H1 (cell line): ENCODE measurements at regions not wholly inside any gene's neighbourhood (a gene's known extent, or its start where the extent isn't known, plus 50 kb on each side); places are given as distances from the start of the nearest gene placed in this dataset.

Experiments
- CTCF ChIA-PET: fragments of 300-600 bp; sonication (Branson Sonifier 250); formaldehyde crosslinking; loops from one replicate; lab custom pipeline; 2021; ENCODE audit not compliant: partially characterized antibody; lab: Charles Lee
- POLR2A ChIA-PET: fragments of 300-600 bp; sonication (Branson Sonifier 250); formaldehyde crosslinking; loops from one replicate; lab custom pipeline; 2021; ENCODE audit warnings: inconsistent platforms; ENCODE audit not compliant: partially characterized antibody; lab: Charles Lee
- DNase-seq, 2 experiments: peaks; one replicate each; pipeline versions ENCODE4 v3.0.0 to v3.0.0-alpha.2; 2010 to 2022; ENCODE audit warnings: low spot score in 2 of 2, low read depth in 1 of 2, mixed read lengths in 1 of 2
- FAIRE-seq: peaks from 2 replicates; lab custom pipeline; 2011; peaks lifted over from hg19 to GRCh38; lab: Jason Lieb, UNC
- H2AFZ ChIP-seq: 2 replicates; pipeline ENCODE4 v1.8.1; 2012; ENCODE audit warnings: low read length, inconsistent platforms
- H2AK5ac ChIP-seq: 2 replicates; pipeline ENCODE4 v1.6.1; 2013; ENCODE audit warnings: low read depth, low read length
- H2BK120ac ChIP-seq: replicated peaks from 2 replicates; pipeline ENCODE3; 2013; ENCODE audit warnings: low read depth, low read length, inconsistent platforms
- H2BK12ac ChIP-seq: 2 replicates; pipeline ENCODE4 v1.6.1; 2013; ENCODE audit warnings: low read depth, low read length
- H2BK15ac ChIP-seq: 2 replicates; pipeline ENCODE4 v1.6.1; 2013; ENCODE audit warnings: low read length
- H2BK20ac ChIP-seq: 2 replicates; pipeline ENCODE4 v1.6.1; 2013; ENCODE audit warnings: low read length
- H2BK5ac ChIP-seq: 2 replicates; pipeline ENCODE4 v1.6.1; 2013; ENCODE audit warnings: low read depth, low read length
- H3K14ac ChIP-seq: 2 replicates; pipeline ENCODE4 v1.6.1; 2013; ENCODE audit warnings: inconsistent platforms; ENCODE audit not compliant: insufficient read length
- H3K18ac ChIP-seq: 2 replicates; pipeline ENCODE4 v1.6.1; 2013; ENCODE audit warnings: low read length; ENCODE audit errors: extremely low read depth
- H3K23ac ChIP-seq: 2 replicates; pipeline ENCODE4 v1.6.1; 2013; ENCODE audit warnings: inconsistent platforms; ENCODE audit not compliant: insufficient read length
- H3K23me2 ChIP-seq: 2 replicates; pipeline ENCODE4 v1.6.1; 2013; ENCODE audit warnings: low read depth, low read length
- H3K27ac ChIP-seq: 2 replicates; pipeline ENCODE4 v1.6.1; 2011; ENCODE audit warnings: low read depth, low read length, inconsistent platforms
- H3K27me3 ChIP-seq, 4 experiments: replicated peaks in 1 of 4; 1 replicate in 1 of 4; 2 replicates in 3 of 4; pipeline versions ENCODE4 v1.6.1 to v1.8.1; 2011 to 2013; ENCODE audit warnings: low read length in 3 of 4, mild to moderate bottlenecking in 3 of 4, inconsistent platforms in 2 of 4, mixed read lengths in 2 of 4, moderate library complexity in 1 of 4; ENCODE audit not compliant: control insufficient read depth in 3 of 4, insufficient read depth in 3 of 4; ENCODE audit errors: extremely low read depth in 1 of 4
- H3K36me3 ChIP-seq, 4 experiments: 2 replicates each; pipeline versions ENCODE4 v1.6.1 to v1.8.1; 2011 to 2013; ENCODE audit warnings: mild to moderate bottlenecking in 4 of 4, low read length in 3 of 4, moderate library complexity in 2 of 4, control low read depth in 1 of 4, inconsistent platforms in 1 of 4; ENCODE audit not compliant: insufficient read depth in 4 of 4, control insufficient read depth in 2 of 4
- H3K4ac ChIP-seq: replicated peaks from 2 replicates; pipeline ENCODE3; 2013; ENCODE audit warnings: low read length, low read depth, mixed read lengths, inconsistent platforms; ENCODE audit not compliant: insufficient read length
- H3K4me1 ChIP-seq, 4 experiments: replicated peaks in 1 of 4; 1 replicate in 1 of 4; 2 replicates in 3 of 4; pipeline versions ENCODE4 v1.6.1 to v1.8.1; 2011 to 2013; ENCODE audit warnings: low read length in 3 of 4, inconsistent platforms in 2 of 4, mixed read lengths in 1 of 4; ENCODE audit not compliant: insufficient read depth in 4 of 4, control insufficient read depth in 3 of 4
- H3K4me2 ChIP-seq, 2 experiments: 2 replicates each; pipeline versions ENCODE4 v1.6.1 to v1.8.1; 2011 to 2013; ENCODE audit warnings: low read depth in 2 of 2, low read length in 2 of 2, control low read depth in 1 of 2, inconsistent platforms in 1 of 2, mild to moderate bottlenecking in 1 of 2; ENCODE audit not compliant: insufficient read depth in 1 of 2
- H3K4me3 ChIP-seq, 4 experiments: fragments of 200-600, 300-600 bp in 1 of 4; sonication (generic), shearing (Covaris generic), sonication (Bioruptor Twin) in 1 of 4; 2 replicates each; pipeline versions ENCODE4 v1.5.1 to v1.8.1; 2011 to 2016; ENCODE audit warnings: low read length in 4 of 4, low read depth in 3 of 4, control low read depth in 2 of 4, inconsistent platforms in 2 of 4, mild to moderate bottlenecking in 2 of 4, mixed read lengths in 1 of 4, moderate library complexity in 1 of 4; ENCODE audit not compliant: insufficient read depth in 2 of 4; ENCODE audit errors: extremely low read depth in 1 of 4
- H3K56ac ChIP-seq: replicated peaks from 2 replicates; pipeline ENCODE3; 2013; ENCODE audit warnings: low read depth, mild to moderate bottlenecking, mixed read lengths, low read length, inconsistent platforms; ENCODE audit not compliant: insufficient read length
- H3K79me1 ChIP-seq: 2 replicates; pipeline ENCODE4 v1.6.1; 2013; ENCODE audit warnings: low read depth, low read length, control low read depth
- H3K79me2 ChIP-seq, 2 experiments: 2 replicates each; pipeline versions ENCODE4 v1.6.1 to v1.8.1; 2012 to 2013; ENCODE audit warnings: low read length in 2 of 2, mild to moderate bottlenecking in 2 of 2, inconsistent platforms in 1 of 2; ENCODE audit not compliant: insufficient read depth in 2 of 2, control insufficient read depth in 1 of 2
- H3K9ac ChIP-seq, 4 experiments: replicated peaks in 1 of 4; 1 replicate in 1 of 4; 2 replicates in 3 of 4; pipeline versions ENCODE4 v1.6.1 to v1.8.1; 2011 to 2013; ENCODE audit warnings: low read depth in 3 of 4, low read length in 3 of 4, control low read depth in 2 of 4, mild to moderate bottlenecking in 2 of 4, moderate library complexity in 2 of 4, inconsistent platforms in 1 of 4; ENCODE audit errors: extremely low read depth in 1 of 4
- H3K9me3 ChIP-seq, 2 experiments: 2 replicates each; pipeline versions ENCODE4 v1.6.1 to v1.8.1; 2012 to 2013; ENCODE audit warnings: mild to moderate bottlenecking in 2 of 2, moderate library complexity in 2 of 2, control low read depth in 1 of 2, inconsistent platforms in 1 of 2, low read depth in 1 of 2, low read length in 1 of 2, mixed read lengths in 1 of 2; ENCODE audit not compliant: insufficient read depth in 2 of 2
- H4K20me1 ChIP-seq, 2 experiments: replicated peaks in 1 of 2; 2 replicates each; pipeline versions ENCODE3 to v1.8.1; 2011 to 2013; ENCODE audit warnings: inconsistent platforms in 2 of 2, low read length in 2 of 2, mild to moderate bottlenecking in 1 of 2; ENCODE audit not compliant: insufficient read depth in 2 of 2, control insufficient read depth in 1 of 2
- H4K5ac ChIP-seq: 2 replicates; pipeline ENCODE4 v1.6.1; 2013; ENCODE audit warnings: low read length, low read depth, mixed read lengths, inconsistent platforms; ENCODE audit not compliant: insufficient read length
- H4K8ac ChIP-seq: 2 replicates; pipeline ENCODE4 v1.8.0; 2013; ENCODE audit warnings: mild to moderate bottlenecking, moderate library complexity, low read length, inconsistent platforms; ENCODE audit not compliant: insufficient read depth; ENCODE audit errors: extremely low read depth
- H4K91ac ChIP-seq: replicated peaks from 2 replicates; pipeline ENCODE3; 2013; ENCODE audit warnings: low read length, mixed read lengths, inconsistent platforms; ENCODE audit not compliant: insufficient read length
- CBX5 ChIP-seq: fragments of 300-800, 300-1000 bp; sonication (generic); IDR thresholded peaks from 2 replicates; pipeline ENCODE4 v1.7.1; 2016; ENCODE audit warnings: antibody characterized with exemption, low read length, low read depth
- CREB1 ChIP-seq: IDR thresholded peaks from 2 replicates; pipeline ENCODE4 v1.6.1; 2012; ENCODE audit warnings: inconsistent platforms
- EZH2 ChIP-seq: fragments of 200-600 bp; sonication (generic); IDR thresholded peaks from 2 replicates; pipeline ENCODE4 v1.7.1; 2012; ENCODE audit warnings: low read depth, mild to moderate bottlenecking, moderate library complexity, low read length, inconsistent platforms; ENCODE audit not compliant: severe bottlenecking
- KDM4A ChIP-seq: IDR thresholded peaks from one replicate; pipeline ENCODE4 v1.7.1; 2012; ENCODE audit warnings: low read depth, mild to moderate bottlenecking, moderate library complexity, low read length, inconsistent platforms; ENCODE audit not compliant: severe bottlenecking
- NANOG ChIP-seq: IDR thresholded peaks from 2 replicates; pipeline ENCODE4 v1.6.1; 2011; ENCODE audit warnings: low read length, low read depth, mild to moderate bottlenecking, inconsistent platforms; ENCODE audit not compliant: insufficient read depth, poor library complexity, severe bottlenecking
- SRF ChIP-seq: IDR thresholded peaks from 2 replicates; pipeline ENCODE4 v1.6.1; 2011; ENCODE audit warnings: mild to moderate bottlenecking, low read depth, low read length, moderate library complexity
- WGBS, 2 experiments: shearing (Covaris generic) in 1 of 2; methylation state at CpG; one replicate each; pipeline versions ENCODE4 v1.1.6 to v1.1.7; 2013 to 2015; ENCODE audit warnings: low lambda C conversion rate in 2 of 2, mixed read lengths in 2 of 2, inconsistent platforms in 1 of 2, low coverage in 1 of 2, missing lambda C conversion rate in 1 of 2; ENCODE audit not compliant: insufficient replicate concordance in 2 of 2, insufficient coverage in 1 of 2, insufficient read length in 1 of 2; ENCODE audit errors: extremely low coverage in 1 of 2, missing lambda C conversion rate in 1 of 2; 5-methylcytosine and 5-hydroxymethylcytosine counted together

GRCh38 chr17:63364944-63365343 lies 81.2 kb downstream of the CYB561 start:
- Histone ChIP-seq H3K4me2 (no peak overlapping the region), H2AFZ (no peak overlapping the region), H3K9me3 (no peaks in the 10 kb centered on the region), H3K56ac (no peak overlapping the region), H2AK5ac (no peak overlapping the region), H4K91ac (no peak overlapping the region), H3K4me1 (no peaks in the 10 kb centered on the region), H3K27me3 (no peaks in the 10 kb centered on the region), H4K5ac (no peak overlapping the region), H3K36me3 (no peaks in the 10 kb centered on the region), H3K4me3 (no peak overlapping the region), H2BK12ac (no peak overlapping the region), H4K8ac (no peak overlapping the region), H3K4ac (no peak overlapping the region), H2BK15ac (no peak overlapping the region), H4K20me1 (no peaks in the 10 kb centered on the region), H3K9ac (no peak overlapping the region), H3K27ac (no peak overlapping the region), H3K23ac (no peak overlapping the region), H2BK5ac (no peak overlapping the region), H2BK120ac (no peak overlapping the region), H2BK20ac (no peak overlapping the region), H3K79me2 (no peaks in the 10 kb centered on the region), H3K18ac (no peak overlapping the region), H3K14ac (no peak overlapping the region), H3K79me1 (no peaks in the 10 kb centered on the region), H3K23me2 (no peaks in the 10 kb centered on the region)
- WGBS, 2 experiments = 85% methylated on average over 6 of the region's 6 CpGs; no CpG with 5 or more reads in 1 of the 2 experiments
- FAIRE-seq (no peak), DNase-seq (no peak)
- no peak for TF ChIP-seq KDM4A
- TF ChIP-seq CBX5 = no peak
- TF ChIP-seq EZH2 = no peak
- TF ChIP-seq SRF = no peak
- no peak for TF ChIP-seq CREB1
- TF ChIP-seq NANOG = no peak
- ChIA-PET CTCF (interaction anchor here (1.2 kb wide), 2 partner anchors 36 to 60 kb away, joined by 3 read pairs; no protein-coding TSS in a partner anchor), POLR2A (no interaction called here)
